Astrocyte (in vitro differentiated cells and primary cell): ENCODE measurements at regions not wholly inside any gene's neighbourhood (a gene's known extent, or its start where the extent isn't known, plus 50 kb on each side); places are given as distances from the start of the nearest gene placed in this dataset.

Experiments
- DNase-seq: peaks from one replicate; pipeline ENCODE4 v3.0.0-alpha.2; 2010; ENCODE audit warnings: low read depth
- FAIRE-seq: peaks from 2 replicates; lab custom pipeline; 2011; peaks lifted over from hg19 to GRCh38; lab: Jason Lieb, UNC
- H2AFZ ChIP-seq: 2 replicates; pipeline ENCODE4 v1.6.0; 2012; ENCODE audit warnings: low read depth, low read length, inconsistent platforms
- H3K27ac ChIP-seq: 2 replicates; pipeline ENCODE4 v1.5.1; 2011; ENCODE audit warnings: low read depth, low read length, inconsistent platforms
- H3K27me3 ChIP-seq: 2 replicates; pipeline ENCODE4 v1.6.0; 2011; ENCODE audit warnings: low read length, inconsistent platforms; ENCODE audit not compliant: insufficient read depth
- H3K36me3 ChIP-seq: 2 replicates; pipeline ENCODE4 v1.5.1; 2011; ENCODE audit warnings: low read length, inconsistent platforms; ENCODE audit not compliant: insufficient read depth
- H3K4me1 ChIP-seq: 2 replicates; pipeline ENCODE4 v1.5.1; 2011; ENCODE audit warnings: low read length, inconsistent platforms; ENCODE audit not compliant: insufficient read depth
- H3K4me2 ChIP-seq: 2 replicates; pipeline ENCODE4 v1.6.0; 2012; ENCODE audit warnings: low read length, inconsistent platforms
- H3K4me3 ChIP-seq: 2 replicates; pipeline ENCODE4 v1.5.1; 2011; ENCODE audit warnings: low read depth, mild to moderate bottlenecking, low read length, inconsistent platforms; ENCODE audit not compliant: insufficient read depth
- H3K79me2 ChIP-seq: 2 replicates; pipeline ENCODE4 v1.6.0; 2012; ENCODE audit warnings: mild to moderate bottlenecking, low read length, inconsistent platforms; ENCODE audit not compliant: insufficient read depth
- H3K9ac ChIP-seq: 2 replicates; pipeline ENCODE4 v1.6.0; 2012; ENCODE audit warnings: mild to moderate bottlenecking, low read length, inconsistent platforms
- H3K9me3 ChIP-seq: 2 replicates; pipeline ENCODE4 v1.5.1; 2012; ENCODE audit warnings: low read depth, mild to moderate bottlenecking, low read length, inconsistent platforms; ENCODE audit not compliant: insufficient read depth
- H4K20me1 ChIP-seq: 2 replicates; pipeline ENCODE4 v1.6.0; 2012; ENCODE audit warnings: low read length, inconsistent platforms; ENCODE audit not compliant: insufficient read depth
- H3K27ac Mint-ChIP-seq: one replicate; pipeline ENCODE4 v1.8.0; 2021; ENCODE audit warnings: mild to moderate bottlenecking, mixed read lengths; ENCODE audit not compliant: unreplicated experiment
- H3K27me3 Mint-ChIP-seq: one replicate; pipeline ENCODE4 v1.8.0; 2021; ENCODE audit warnings: low read depth, mixed read lengths; ENCODE audit not compliant: unreplicated experiment
- H3K36me3 Mint-ChIP-seq: one replicate; pipeline ENCODE4 v1.8.0; 2021; ENCODE audit warnings: low read depth, mixed read lengths; ENCODE audit not compliant: unreplicated experiment
- H3K4me1 Mint-ChIP-seq: one replicate; pipeline ENCODE4 v1.8.0; 2021; ENCODE audit warnings: low read depth, mixed read lengths; ENCODE audit not compliant: unreplicated experiment
- H3K4me3 Mint-ChIP-seq: one replicate; pipeline ENCODE4 v1.8.0; 2021; ENCODE audit warnings: mild to moderate bottlenecking, moderate library complexity, mixed read lengths; ENCODE audit not compliant: unreplicated experiment
- H3K9me3 Mint-ChIP-seq: one replicate; pipeline ENCODE4 v1.8.0; 2021; ENCODE audit warnings: mild to moderate bottlenecking, mixed read lengths; ENCODE audit not compliant: unreplicated experiment
- EZH2 ChIP-seq: IDR thresholded peaks from 2 replicates; pipeline ENCODE4 v1.6.1; 2012; ENCODE audit warnings: mild to moderate bottlenecking, low read length, inconsistent platforms; ENCODE audit not compliant: insufficient read depth
- TF ChIP-seq, protein P1 (sequence below): IDR thresholded peaks from 2 replicates; pipeline ENCODE4 v1.5.1; 2011; ENCODE audit warnings: low read depth, mild to moderate bottlenecking, inconsistent platforms, low read length, moderate library complexity; ENCODE audit not compliant: insufficient read depth

DNA sequence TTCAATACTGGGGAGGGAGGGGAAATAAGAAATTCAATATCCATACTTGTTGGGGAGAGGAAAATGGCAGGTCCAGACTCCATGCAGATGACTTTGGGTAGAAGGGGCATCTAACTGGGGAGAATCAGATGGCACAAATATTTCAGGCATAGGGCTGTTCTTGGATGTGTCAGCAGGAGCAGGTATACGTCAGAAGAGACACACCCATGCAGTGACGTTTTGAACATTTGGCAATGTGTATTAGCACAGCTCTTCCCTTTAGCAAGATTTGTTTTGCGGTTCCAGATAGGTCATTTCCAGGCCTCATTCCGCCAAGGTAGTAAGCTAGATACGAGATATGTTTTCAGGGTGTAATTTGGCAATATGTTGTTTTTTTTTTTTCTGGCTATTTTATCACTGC, 187.2 kb upstream of the CDH10 start:
- no peak overlapping the region for H3K9ac ChIP-seq
- Mint-ChIP-seq H3K9me3 (no peaks in the 10 kb centered on the region), H3K4me1 (no peaks in the 10 kb centered on the region), H3K36me3 (no peaks in the 10 kb centered on the region), H3K27me3 (no peaks in the 10 kb centered on the region), H3K4me3 (no peak overlapping the region), H3K27ac (no peak overlapping the region)
- H3K4me2 ChIP-seq: no peak overlapping the region
- no peaks in the 10 kb centered on the region for H4K20me1 ChIP-seq
- H3K79me2 ChIP-seq: no peaks in the 10 kb centered on the region
- FAIRE-seq: no peak
- no peaks in the 10 kb centered on the region for H3K4me1 ChIP-seq
- no peaks in the 10 kb centered on the region for H3K36me3 ChIP-seq
- no peak for DNase-seq
- H3K9me3 ChIP-seq: no peaks in the 10 kb centered on the region
- no peak overlapping the region for H2AFZ ChIP-seq
- H3K4me3 ChIP-seq: no peak overlapping the region
- TF ChIP-seq, protein P1, sequence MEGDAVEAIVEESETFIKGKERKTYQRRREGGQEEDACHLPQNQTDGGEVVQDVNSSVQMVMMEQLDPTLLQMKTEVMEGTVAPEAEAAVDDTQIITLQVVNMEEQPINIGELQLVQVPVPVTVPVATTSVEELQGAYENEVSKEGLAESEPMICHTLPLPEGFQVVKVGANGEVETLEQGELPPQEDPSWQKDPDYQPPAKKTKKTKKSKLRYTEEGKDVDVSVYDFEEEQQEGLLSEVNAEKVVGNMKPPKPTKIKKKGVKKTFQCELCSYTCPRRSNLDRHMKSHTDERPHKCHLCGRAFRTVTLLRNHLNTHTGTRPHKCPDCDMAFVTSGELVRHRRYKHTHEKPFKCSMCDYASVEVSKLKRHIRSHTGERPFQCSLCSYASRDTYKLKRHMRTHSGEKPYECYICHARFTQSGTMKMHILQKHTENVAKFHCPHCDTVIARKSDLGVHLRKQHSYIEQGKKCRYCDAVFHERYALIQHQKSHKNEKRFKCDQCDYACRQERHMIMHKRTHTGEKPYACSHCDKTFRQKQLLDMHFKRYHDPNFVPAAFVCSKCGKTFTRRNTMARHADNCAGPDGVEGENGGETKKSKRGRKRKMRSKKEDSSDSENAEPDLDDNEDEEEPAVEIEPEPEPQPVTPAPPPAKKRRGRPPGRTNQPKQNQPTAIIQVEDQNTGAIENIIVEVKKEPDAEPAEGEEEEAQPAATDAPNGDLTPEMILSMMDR: no peak
- no peak for TF ChIP-seq EZH2
- no peak overlapping the region for H3K27ac ChIP-seq
- no peaks in the 10 kb centered on the region for H3K27me3 ChIP-seq

DNA sequence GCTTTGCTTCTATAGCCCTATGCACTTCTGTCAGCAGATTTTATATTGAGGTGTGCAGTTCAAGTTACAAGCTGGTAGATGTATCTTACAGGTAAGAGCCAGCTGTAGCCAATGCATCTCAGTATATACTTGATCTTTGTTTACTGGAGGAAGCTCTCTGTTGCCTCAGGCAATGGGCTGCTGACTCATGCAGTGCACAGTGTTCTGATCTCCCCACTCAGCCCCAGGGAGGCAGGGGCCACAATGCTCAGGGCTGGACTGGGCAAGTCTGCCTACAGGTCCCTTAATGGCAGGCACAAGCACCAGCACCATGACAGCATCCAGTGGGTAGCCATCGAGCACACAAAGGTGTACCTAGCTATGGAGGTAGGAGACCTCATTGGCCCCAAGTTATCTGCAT, 178.8 kb upstream of the CDH10 start:
- Histone ChIP-seq H3K9me3 (no peaks in the 10 kb centered on the region), H3K27ac (no peak overlapping the region), H3K4me2 (no peak overlapping the region), H3K27me3 (no peaks in the 10 kb centered on the region), H3K4me3 (no peak overlapping the region), H3K9ac (no peak overlapping the region), H4K20me1 (no peaks in the 10 kb centered on the region), H3K79me2 (no peaks in the 10 kb centered on the region), H3K36me3 (no peaks in the 10 kb centered on the region), H3K4me1 (no peaks in the 10 kb centered on the region), H2AFZ (no peak overlapping the region)
- Mint-ChIP-seq H3K9me3 (no peaks in the 10 kb centered on the region), H3K27me3 (no peaks in the 10 kb centered on the region), H3K4me1 (no peaks in the 10 kb centered on the region), H3K4me3 (no peak overlapping the region), H3K27ac (no peak overlapping the region), H3K36me3 (no peaks in the 10 kb centered on the region)
- no peak for FAIRE-seq
- no peak for DNase-seq
- TF ChIP-seq, protein P1: no peak
- no peak for TF ChIP-seq EZH2

- H2AFZ ChIP-seq: no peak overlapping the region
- no peaks in the 10 kb centered on the region for H3K9me3 ChIP-seq
- H3K4me3 Mint-ChIP-seq: no peak overlapping the region
- H3K36me3 ChIP-seq: no peaks in the 10 kb centered on the region
- no peak overlapping the region for H3K4me3 ChIP-seq
- H3K79me2 ChIP-seq: no peaks in the 10 kb centered on the region
- no peak overlapping the region for H3K27ac ChIP-seq
- FAIRE-seq (no peak), DNase-seq (no peak)
- H3K9ac ChIP-seq: no peak overlapping the region
- H3K27me3 Mint-ChIP-seq: no peaks in the 10 kb centered on the region
- no peaks in the 10 kb centered on the region for H3K4me1 Mint-ChIP-seq
- no peak overlapping the region for H3K4me2 ChIP-seq
- no peak overlapping the region for H3K27ac Mint-ChIP-seq
- no peak for TF ChIP-seq EZH2
- TF ChIP-seq, protein P1: no peak
- H3K27me3 ChIP-seq: no peaks in the 10 kb centered on the region
- no peaks in the 10 kb centered on the region for H3K9me3 Mint-ChIP-seq
- no peaks in the 10 kb centered on the region for H4K20me1 ChIP-seq
- no peaks in the 10 kb centered on the region for H3K36me3 Mint-ChIP-seq
- H3K4me1 ChIP-seq: no peaks in the 10 kb centered on the region
These were observed 175.1 kb upstream of the CDH10 start for GRCh38 chr5:24819841-24820240.
